ENCODE measurements at regions not wholly inside any gene's neighbourhood (a gene's known extent, or its start where the extent isn't known, plus 50 kb on each side); places are given as distances from the start of the nearest gene placed in this dataset.
"Not testable (repeated sequence)": the region's sequence is repeated elsewhere in the genome, so short reads cannot be mapped to it uniquely, and the experiment has no call there.

DNA sequence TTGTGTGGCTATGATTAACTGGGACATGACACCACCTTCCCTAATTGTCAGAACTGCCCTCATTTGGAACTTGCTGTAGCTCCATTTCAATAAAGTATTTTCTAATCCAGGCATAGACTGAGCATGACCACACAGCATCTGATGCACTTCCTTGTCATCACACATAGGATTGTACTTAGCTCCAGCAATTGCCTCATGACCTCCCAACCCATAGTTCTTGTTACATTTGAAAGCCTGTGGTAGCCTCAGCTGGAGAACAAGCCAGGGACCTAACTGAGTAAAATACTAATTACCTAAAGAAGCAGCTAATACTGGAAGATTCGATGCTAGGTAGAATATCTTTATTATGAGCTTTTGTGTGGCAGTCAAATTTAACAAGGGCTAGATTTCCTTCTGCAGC, 187.3 kb upstream of the KIF2B start:
- DNase-seq (ENCODE audit: low read depth in 1 of 2, low spot score in 1 of 2) = no peak

DNA sequence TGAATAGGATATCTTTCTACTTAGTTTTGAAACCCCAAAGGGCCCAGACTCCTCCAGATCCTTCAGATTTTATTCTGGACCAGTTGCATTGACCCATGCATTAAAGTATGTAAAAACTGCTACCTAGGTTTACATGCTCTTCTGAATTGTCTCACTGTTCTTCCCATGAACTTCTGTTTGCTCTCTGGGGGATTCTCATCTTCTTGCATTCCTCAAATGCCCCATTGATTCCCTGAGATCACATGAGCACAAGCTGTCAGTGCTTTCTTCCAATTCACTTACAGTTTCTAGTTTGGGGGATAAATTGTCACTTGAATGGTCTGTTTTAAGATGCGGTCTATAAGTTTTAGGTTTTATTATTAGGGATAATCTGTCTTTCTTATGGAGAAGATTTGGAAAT, 188.9 kb upstream of the KIF2B start:
- DNase-seq (ENCODE audit: low read depth in 1 of 2, low spot score in 1 of 2) = no peak

GRCh38 chr17:53631486-53631885, 191.2 kb upstream of the KIF2B start:
- DNase-seq (ENCODE audit: low read depth in 1 of 2, low spot score in 1 of 2) = no peak

GRCh38 chr17:53630638-53631037, 192.1 kb upstream of the KIF2B start:
- DNase-seq (ENCODE audit: low read depth in 1 of 2, low spot score in 1 of 2) = no peak

DNA sequence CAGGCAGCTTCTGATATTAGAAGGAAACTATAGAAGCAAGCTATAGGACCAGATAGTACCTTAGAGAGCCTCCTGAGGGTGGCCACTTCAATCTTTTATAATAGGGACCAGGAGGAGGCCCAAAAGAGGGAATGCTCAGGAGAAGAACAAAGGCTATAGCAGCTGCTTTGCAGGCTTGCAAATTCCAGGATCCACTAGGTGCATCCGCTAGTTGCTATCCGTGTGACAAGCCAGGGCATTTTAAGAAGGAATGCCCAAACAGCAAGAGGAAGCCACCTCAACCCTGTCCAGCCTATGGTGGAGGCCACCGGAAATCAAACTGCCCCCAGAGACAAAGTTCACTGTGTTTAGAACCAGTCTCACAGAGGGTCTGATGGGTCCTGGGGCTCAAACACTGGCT, 192.6 kb upstream of the KIF2B start:
- no peak for DNase-seq (ENCODE audit: low read depth in 1 of 2, low spot score in 1 of 2)

GRCh38 chr17:53629188-53629587, 193.5 kb upstream of the KIF2B start:
- no peak for DNase-seq (ENCODE audit: low read depth in 1 of 2, low spot score in 1 of 2)

GRCh38 chr17:53628011-53628410, 194.7 kb upstream of the KIF2B start:
- DNase-seq (ENCODE audit: low read depth in 1 of 2, low spot score in 1 of 2) = no peak

DNA sequence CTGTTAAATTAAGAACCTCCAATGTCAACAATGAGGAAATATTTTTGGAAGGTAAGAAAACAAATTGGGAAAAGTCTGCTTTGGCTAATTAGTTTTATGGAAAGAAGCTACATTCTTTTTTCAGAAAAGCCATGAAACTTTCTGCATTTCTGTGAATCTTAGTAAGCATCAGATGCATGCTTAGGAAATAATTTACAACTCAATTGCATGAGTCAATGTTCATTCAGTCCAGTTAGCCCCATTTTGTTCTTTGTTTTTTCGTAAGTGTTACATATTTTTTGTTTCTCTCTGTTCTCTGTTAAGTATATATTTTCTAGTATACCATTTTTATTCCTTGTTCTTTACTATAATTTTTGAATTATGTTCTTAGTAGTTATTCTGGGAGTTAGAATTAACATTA, 195.2 kb upstream of the KIF2B start:
- DNase-seq (ENCODE audit: low read depth in 1 of 2, low spot score in 1 of 2) = no peak

- no peak for DNase-seq (ENCODE audit: low read depth in 1 of 2, low spot score in 1 of 2)
These were observed 196.4 kb upstream of the KIF2B start for GRCh38 chr17:53626286-53626685.

GRCh38 chr17:53619025-53619424, 203.7 kb upstream of the KIF2B start:
- no peak for DNase-seq (ENCODE audit: low read depth in 1 of 2, low spot score in 1 of 2)

- DNase-seq (ENCODE audit: low read depth in 1 of 2, low spot score in 1 of 2) = not testable (repeated sequence)
These were observed 214.5 kb upstream of the KIF2B start for GRCh38 chr17:53608208-53608607.

DNA sequence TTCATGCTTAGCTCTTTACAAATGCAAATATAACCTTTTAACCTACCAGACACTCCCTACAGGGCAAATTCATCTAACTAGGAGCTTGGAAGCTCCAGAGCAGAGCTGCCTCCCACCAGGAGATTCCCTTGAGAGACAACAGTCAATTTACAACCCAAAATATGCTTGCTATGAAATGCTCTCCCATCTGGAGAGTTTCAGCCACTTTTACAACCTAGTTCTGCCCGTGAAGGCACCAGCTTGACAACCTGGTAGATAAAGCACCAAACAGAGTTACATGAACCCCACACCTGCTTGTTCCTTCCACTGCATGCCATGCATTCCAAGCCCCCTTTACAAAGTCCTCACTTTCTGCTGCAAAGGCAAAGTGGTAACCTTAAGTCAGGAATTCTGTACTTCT, 215.3 kb upstream of the KIF2B start:
- no peak for DNase-seq (ENCODE audit: low read depth in 1 of 2, low spot score in 1 of 2)

GRCh38 chr17:53588317-53588716, 234.4 kb upstream of the KIF2B start:
- DNase-seq (ENCODE audit: low read depth in 1 of 2, low spot score in 1 of 2) = no peak

- no peak for DNase-seq (ENCODE audit: low read depth in 1 of 2, low spot score in 1 of 2)
These were observed 248.7 kb upstream of the KIF2B start for GRCh38 chr17:53574038-53574437.

- DNase-seq (ENCODE audit: low read depth in 1 of 2, low spot score in 1 of 2) = no peak
These were observed 251.4 kb upstream of the KIF2B start for GRCh38 chr17:53571342-53571741.

DNA sequence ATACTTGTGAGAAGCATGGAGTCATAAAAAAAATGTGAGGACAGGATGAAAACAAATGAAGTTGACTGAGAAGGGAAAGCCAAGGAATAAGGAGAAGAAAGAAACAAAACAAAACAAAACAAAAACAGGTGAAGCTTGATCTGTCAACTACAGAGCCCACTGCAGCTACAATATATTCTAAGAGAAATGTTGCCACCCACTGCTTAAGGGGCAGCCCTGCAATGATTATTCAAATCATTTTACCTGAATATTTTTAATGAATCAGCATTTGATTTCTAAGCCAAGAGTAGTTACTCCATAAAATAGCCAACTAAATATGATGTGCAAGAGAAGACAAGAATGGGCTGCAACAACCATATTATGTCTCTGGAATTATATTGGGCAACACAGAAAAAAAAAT, 252.0 kb upstream of the KIF2B start:
- DNase-seq (ENCODE audit: low read depth in 1 of 2, low spot score in 1 of 2) = no peak

GRCh38 chr17:53560953-53561352, 261.8 kb upstream of the KIF2B start:
- DNase-seq (ENCODE audit: low read depth in 1 of 2, low spot score in 1 of 2) = no peak

DNA sequence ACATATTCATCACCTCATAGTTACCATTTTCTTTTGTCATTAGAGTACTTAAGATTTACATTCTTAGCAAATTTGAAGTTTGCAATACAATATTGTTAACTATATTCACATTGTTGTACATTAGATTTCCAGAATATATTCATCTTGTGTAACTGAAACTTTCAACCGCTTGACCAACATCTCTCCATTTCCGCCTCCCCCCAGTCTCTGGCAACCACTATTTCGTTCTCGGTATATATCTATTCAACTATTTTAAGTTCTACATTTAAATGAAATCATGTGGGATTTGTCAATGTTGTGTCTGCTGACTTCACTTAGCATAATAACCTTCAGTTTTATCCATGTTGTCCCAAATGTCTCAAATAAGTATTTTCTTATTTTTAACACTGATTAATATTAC, 274.5 kb upstream of the KIF2B start:
- DNase-seq (ENCODE audit: low read depth in 1 of 2, low spot score in 1 of 2) = no peak

DNA sequence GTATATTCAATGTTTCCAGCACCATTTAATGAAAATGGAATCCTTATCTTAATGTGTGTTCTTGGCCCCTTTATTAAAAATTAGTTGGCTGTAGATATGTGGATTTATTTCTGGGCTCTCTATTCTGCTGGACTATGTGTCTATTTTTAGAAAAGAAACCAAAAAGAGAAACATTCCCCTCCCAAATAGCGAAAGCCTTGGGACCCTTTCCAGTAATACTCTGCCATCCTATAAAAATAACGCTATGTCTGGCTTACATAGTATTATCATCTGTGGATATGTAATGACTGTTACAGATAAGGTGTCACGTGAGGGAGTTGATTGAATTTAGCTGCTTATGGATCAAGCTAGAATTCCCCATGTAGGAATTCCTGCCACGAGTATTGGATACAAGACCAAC, 279.3 kb upstream of the KIF2B start:
- no peak for DNase-seq (ENCODE audit: low read depth in 1 of 2, low spot score in 1 of 2)

GRCh38 chr17:53538129-53538617, 284.6 kb upstream of the KIF2B start:
- no peak for DNase-seq (ENCODE audit: low read depth in 1 of 2, low spot score in 1 of 2)

DNA sequence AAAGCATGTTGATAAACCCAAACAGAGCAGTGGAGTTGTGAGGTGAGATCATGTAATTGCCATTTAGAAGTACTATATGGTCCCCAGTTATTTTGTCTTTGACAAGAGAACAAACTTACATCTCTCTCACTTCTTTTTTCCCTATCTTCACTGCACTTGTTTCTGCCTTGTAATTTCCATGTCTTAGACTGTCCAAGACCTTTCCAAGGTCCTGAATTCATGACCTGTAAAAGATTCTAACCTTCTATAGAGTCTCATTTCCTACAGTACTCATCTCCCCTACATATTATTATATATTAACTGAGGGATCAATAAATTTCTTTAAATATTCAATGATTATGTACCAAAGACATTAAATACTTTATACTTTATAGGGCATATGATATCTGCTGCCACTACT, 295.3 kb upstream of the KIF2B start:
- DNase-seq (ENCODE audit: low read depth in 1 of 2, low spot score in 1 of 2) = no peak

DNA sequence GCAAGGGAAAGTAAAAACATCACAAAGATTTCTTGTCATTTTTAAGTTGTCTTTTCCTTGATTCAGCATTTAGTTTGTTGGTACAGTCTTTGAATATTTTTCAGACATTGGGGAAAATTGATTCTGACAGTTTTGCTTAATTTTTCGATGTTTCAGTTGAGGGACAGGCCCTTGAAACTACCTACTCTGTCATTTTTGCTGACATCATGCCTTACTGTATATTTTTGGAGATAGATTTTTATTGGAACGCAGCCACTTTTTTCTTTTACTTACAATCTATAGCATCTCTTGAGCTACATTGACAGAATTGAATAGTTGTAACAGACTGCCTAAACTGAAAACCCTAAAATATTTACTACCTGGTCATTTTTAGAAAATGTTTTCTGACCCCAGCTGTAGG, 297.1 kb upstream of the KIF2B start:
- DNase-seq (ENCODE audit: low read depth in 1 of 2, low spot score in 1 of 2) = no peak

DNA sequence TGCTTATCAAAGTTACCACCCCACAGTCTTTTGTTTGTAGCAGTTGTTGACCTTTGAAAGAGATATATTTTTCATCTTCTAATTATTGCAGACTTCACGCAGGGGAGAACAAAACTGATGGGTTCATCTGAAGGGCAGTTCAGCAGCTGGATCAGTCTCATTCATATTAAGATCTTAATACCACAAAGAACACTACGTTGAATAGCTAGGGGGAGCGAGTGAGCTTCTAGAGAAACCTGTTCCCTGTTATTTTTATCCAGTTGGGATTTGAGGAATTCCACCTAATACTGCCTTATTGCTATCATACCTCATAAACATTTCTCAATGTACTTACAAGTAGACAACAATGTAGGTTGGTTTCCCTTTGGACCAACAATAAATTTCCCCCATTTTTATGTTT, 306.1 kb upstream of the KIF2B start:
- DNase-seq (ENCODE audit: low read depth in 1 of 2, low spot score in 1 of 2) = no peak

DNA sequence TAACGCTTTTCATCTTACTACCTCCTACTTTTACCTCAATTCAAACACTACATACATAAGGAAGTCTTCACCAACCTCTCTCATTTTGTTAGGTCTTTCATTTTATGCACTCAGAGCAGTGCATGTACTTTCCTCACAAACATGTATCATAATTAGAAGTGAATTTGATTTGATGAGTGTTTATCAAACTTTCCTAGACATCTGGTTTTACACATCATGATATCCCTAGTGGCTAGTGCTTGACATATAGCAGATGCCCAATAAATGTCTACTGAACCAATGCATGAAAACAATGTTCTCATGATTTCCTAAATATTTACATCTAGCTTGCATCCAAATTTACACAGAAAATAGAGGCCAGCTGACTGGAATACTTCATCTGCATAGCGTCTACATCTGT, 323.4 kb upstream of the KIF2B start:
- no peak for DNase-seq (ENCODE audit: low read depth in 1 of 2, low spot score in 1 of 2)
